ENCODE measurements at regions not wholly inside any gene's neighbourhood (a gene's known extent, or its start where the extent isn't known, plus 50 kb on each side); places are given as distances from the start of the nearest gene placed in this dataset.
"Not testable (repeated sequence)": the region's sequence is repeated elsewhere in the genome, so short reads cannot be mapped to it uniquely, and the experiment has no call there.

- no peak for TF ChIP-seq NR2F2 (IDR thresholded peaks at IDR 0.05)
- TF ChIP-seq, protein P1, sequence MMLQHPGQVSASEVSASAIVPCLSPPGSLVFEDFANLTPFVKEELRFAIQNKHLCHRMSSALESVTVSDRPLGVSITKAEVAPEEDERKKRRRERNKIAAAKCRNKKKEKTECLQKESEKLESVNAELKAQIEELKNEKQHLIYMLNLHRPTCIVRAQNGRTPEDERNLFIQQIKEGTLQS (IDR thresholded peaks at IDR 0.05): no peak
- Histone ChIP-seq H3K27me3 (ENCODE audit: control insufficient read depth in 4 of 4, insufficient read depth in 4 of 4, low read length in 3 of 4) (no peaks in the 10 kb centered on the region), H3K9ac (ENCODE audit: low read depth in 1 of 2, low read length in 2 of 2) (no peak overlapping the region), H3K27ac (ENCODE audit: low read depth in 1 of 2, low read length in 2 of 2) (no peak overlapping the region), H3K4me1 (ENCODE audit: control insufficient read depth in 4 of 4, insufficient read depth in 4 of 4, low read length in 3 of 4) (peaks cover 3 to 15% (median 14%) of the 10 kb centered on the region in 4 donors), H3K4me3 (ENCODE audit: low read depth in 1 of 3, low read length in 3 of 3) (no peak overlapping the region), H3K36me3 (ENCODE audit: control insufficient read depth in 4 of 4, insufficient read depth in 3 of 4, low read depth in 1 of 4, low read length in 3 of 4) (no peaks in the 10 kb centered on the region), H3K9me3 (ENCODE audit: control insufficient read depth in 4 of 4, low read length in 3 of 4) (no peaks in the 10 kb centered on the region)
- WGBS: 84% methylated on average over 3 of the region's 3 CpGs
- no peak for DNase-seq (ENCODE audit: low spot score)
Observed at GRCh38 chr14:103191844-103192243, 68.6 kb downstream of the TNFAIP2 start.

DNA sequence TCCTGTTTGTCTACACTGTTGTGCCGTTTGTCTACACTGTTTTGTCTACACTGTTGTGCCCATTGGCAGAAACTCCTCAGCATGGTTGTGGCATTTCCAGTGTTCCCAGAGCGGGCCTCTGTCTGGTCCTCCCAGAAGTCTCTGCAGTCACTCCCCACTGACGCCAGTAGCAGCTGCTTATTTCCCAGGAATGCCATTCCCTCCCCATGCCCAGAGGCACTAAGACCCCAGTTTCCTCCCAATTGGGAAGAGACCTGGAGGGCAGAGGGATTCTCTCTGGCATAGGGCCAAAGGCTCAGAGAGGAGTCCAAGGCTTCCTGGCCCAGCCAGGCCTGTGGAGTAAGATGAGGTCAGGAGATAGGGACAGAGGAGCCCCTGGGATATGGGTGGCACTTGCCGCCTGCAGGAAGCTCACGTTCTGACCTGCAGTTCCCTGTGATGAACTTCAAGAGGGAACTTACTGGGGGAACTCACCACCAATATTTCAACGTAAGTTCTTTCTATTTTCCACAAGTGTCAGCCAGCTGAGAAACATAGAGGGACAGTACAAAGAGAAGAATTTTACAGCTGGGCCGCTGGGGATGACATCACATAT lies 69.1 kb downstream of the TNFAIP2 start:
- Histone ChIP-seq H3K9me3 (ENCODE audit: control insufficient read depth in 4 of 4, low read length in 3 of 4) (no peaks in the 10 kb centered on the region), H3K27me3 (ENCODE audit: control insufficient read depth in 4 of 4, insufficient read depth in 4 of 4, low read length in 3 of 4) (no peaks in the 10 kb centered on the region), H3K4me3 (ENCODE audit: low read depth in 1 of 3, low read length in 3 of 3) (no peak overlapping the region), H3K27ac (ENCODE audit: low read depth in 1 of 2, low read length in 2 of 2) (no peak overlapping the region), H3K36me3 (ENCODE audit: control insufficient read depth in 4 of 4, insufficient read depth in 3 of 4, low read depth in 1 of 4, low read length in 3 of 4) (no peaks in the 10 kb centered on the region), H3K4me1 (ENCODE audit: control insufficient read depth in 4 of 4, insufficient read depth in 4 of 4, low read length in 3 of 4) (peaks cover 2 to 10% (median 9%) of the 10 kb centered on the region in 4 donors), H3K9ac (ENCODE audit: low read depth in 1 of 2, low read length in 2 of 2) (no peak overlapping the region)
- TF ChIP-seq FOXA1 (IDR thresholded peaks at IDR 0.05) (no peak), FOXA2 (IDR thresholded peaks at IDR 0.05) (no peak), HNF4G (IDR thresholded peaks at IDR 0.05) (no peak), MAX (IDR thresholded peaks at IDR 0.05) (no peak), GABPA (IDR thresholded peaks at IDR 0.05 in 1 of 2, conservative IDR thresholded peaks at IDR 0.05 in 1 of 2) (no peak)
- TF ChIP-seq, protein P2, sequence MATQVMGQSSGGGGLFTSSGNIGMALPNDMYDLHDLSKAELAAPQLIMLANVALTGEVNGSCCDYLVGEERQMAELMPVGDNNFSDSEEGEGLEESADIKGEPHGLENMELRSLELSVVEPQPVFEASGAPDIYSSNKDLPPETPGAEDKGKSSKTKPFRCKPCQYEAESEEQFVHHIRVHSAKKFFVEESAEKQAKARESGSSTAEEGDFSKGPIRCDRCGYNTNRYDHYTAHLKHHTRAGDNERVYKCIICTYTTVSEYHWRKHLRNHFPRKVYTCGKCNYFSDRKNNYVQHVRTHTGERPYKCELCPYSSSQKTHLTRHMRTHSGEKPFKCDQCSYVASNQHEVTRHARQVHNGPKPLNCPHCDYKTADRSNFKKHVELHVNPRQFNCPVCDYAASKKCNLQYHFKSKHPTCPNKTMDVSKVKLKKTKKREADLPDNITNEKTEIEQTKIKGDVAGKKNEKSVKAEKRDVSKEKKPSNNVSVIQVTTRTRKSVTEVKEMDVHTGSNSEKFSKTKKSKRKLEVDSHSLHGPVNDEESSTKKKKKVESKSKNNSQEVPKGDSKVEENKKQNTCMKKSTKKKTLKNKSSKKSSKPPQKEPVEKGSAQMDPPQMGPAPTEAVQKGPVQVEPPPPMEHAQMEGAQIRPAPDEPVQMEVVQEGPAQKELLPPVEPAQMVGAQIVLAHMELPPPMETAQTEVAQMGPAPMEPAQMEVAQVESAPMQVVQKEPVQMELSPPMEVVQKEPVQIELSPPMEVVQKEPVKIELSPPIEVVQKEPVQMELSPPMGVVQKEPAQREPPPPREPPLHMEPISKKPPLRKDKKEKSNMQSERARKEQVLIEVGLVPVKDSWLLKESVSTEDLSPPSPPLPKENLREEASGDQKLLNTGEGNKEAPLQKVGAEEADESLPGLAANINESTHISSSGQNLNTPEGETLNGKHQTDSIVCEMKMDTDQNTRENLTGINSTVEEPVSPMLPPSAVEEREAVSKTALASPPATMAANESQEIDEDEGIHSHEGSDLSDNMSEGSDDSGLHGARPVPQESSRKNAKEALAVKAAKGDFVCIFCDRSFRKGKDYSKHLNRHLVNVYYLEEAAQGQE (IDR thresholded peaks at IDR 0.05): no peak
- TF ChIP-seq, protein P3, sequence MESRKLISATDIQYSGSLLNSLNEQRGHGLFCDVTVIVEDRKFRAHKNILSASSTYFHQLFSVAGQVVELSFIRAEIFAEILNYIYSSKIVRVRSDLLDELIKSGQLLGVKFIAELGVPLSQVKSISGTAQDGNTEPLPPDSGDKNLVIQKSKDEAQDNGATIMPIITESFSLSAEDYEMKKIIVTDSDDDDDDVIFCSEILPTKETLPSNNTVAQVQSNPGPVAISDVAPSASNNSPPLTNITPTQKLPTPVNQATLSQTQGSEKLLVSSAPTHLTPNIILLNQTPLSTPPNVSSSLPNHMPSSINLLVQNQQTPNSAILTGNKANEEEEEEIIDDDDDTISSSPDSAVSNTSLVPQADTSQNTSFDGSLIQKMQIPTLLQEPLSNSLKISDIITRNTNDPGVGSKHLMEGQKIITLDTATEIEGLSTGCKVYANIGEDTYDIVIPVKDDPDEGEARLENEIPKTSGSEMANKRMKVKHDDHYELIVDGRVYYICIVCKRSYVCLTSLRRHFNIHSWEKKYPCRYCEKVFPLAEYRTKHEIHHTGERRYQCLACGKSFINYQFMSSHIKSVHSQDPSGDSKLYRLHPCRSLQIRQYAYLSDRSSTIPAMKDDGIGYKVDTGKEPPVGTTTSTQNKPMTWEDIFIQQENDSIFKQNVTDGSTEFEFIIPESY (IDR thresholded peaks at IDR 0.05): no peak
- DNase-seq (ENCODE audit: low spot score): no peak
- WGBS: 89% methylated on average over 7 of the region's 7 CpGs

- not testable (repeated sequence) for H3K36me3 ChIP-seq (ENCODE audit: control insufficient read depth in 4 of 4, insufficient read depth in 3 of 4, low read depth in 1 of 4, low read length in 3 of 4); H3K4me1 ChIP-seq (ENCODE audit: control insufficient read depth in 4 of 4, insufficient read depth in 4 of 4, low read length in 3 of 4); H3K27ac ChIP-seq (ENCODE audit: low read depth in 1 of 2, low read length in 2 of 2); DNase-seq (ENCODE audit: low spot score); H3K27me3 ChIP-seq (ENCODE audit: control insufficient read depth in 4 of 4, insufficient read depth in 4 of 4, low read length in 3 of 4); H3K4me3 ChIP-seq (ENCODE audit: low read depth in 1 of 3, low read length in 3 of 3); H3K9ac ChIP-seq (ENCODE audit: low read depth in 1 of 2, low read length in 2 of 2); H3K9me3 ChIP-seq (ENCODE audit: control insufficient read depth in 4 of 4, low read length in 3 of 4)
- 72% methylated on average over 4 of the region's 4 CpGs for WGBS
- TF ChIP-seq HNF4A (conservative IDR thresholded peaks at IDR 0.05) (peak in 1 of 2 donors; percentile 71), SP1 (IDR thresholded peaks at IDR 0.05) (peak; percentile 34)
Observed at GRCh38 chr14:103192861-103193260, 69.6 kb downstream of the TNFAIP2 start.

DNA sequence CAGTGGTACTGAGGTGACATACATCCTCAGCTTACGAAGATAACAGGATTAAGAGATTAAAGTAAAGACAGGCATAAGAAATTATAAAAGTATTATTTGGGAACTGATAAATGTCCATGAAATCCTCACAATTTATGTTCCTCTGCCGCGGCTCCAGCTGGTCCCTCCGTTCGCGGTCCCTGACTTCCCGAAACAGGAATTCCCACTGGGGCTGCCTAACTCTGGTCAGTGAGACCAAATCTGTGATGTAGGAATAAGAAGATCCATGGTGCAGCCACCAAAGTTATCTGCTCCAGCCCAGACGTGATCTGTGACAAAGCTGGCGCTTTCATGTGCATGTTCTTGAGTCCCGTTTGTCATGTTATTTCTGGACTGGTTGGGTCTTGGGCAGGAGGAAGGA lies 70.2 kb downstream of the TNFAIP2 start:
- H3K9ac ChIP-seq (ENCODE audit: low read depth in 1 of 2, low read length in 2 of 2); DNase-seq (ENCODE audit: low spot score); H3K4me1 ChIP-seq (ENCODE audit: control insufficient read depth in 4 of 4, insufficient read depth in 4 of 4, low read length in 3 of 4); H3K4me3 ChIP-seq (ENCODE audit: low read depth in 1 of 3, low read length in 3 of 3); H3K27me3 ChIP-seq (ENCODE audit: control insufficient read depth in 4 of 4, insufficient read depth in 4 of 4, low read length in 3 of 4); H3K9me3 ChIP-seq (ENCODE audit: control insufficient read depth in 4 of 4, low read length in 3 of 4); H3K36me3 ChIP-seq (ENCODE audit: control insufficient read depth in 4 of 4, insufficient read depth in 3 of 4, low read depth in 1 of 4, low read length in 3 of 4); H3K27ac ChIP-seq (ENCODE audit: low read depth in 1 of 2, low read length in 2 of 2): not testable (repeated sequence)
- WGBS: 96% methylated on average over 10 of the region's 10 CpGs

Data from liver (tissue), 7 donors.